RWPE2 (cell line): ENCODE measurements at regions not wholly inside any gene's neighbourhood (a gene's known extent, or its start where the extent isn't known, plus 50 kb on each side); places are given as distances from the start of the nearest gene placed in this dataset.

Experiments
- ATAC-seq: fragments of 200-7000 bp; cut with Tn5 transposase; 3 replicates; pipeline ENCODE4 v1.9.1; 2021; ENCODE audit warnings: low read depth
- DNase-seq: peaks from one replicate; pipeline ENCODE4 v3.0.0-alpha.2; 2020; ENCODE audit warnings: low spot score
- H3K27ac ChIP-seq: fragments of 450-650 bp; 2 replicates; pipeline ENCODE4 v1.5.1; 2017; ENCODE audit warnings: mild to moderate bottlenecking; ENCODE audit not compliant: poor library complexity, severe bottlenecking
- H3K27me3 ChIP-seq: fragments of 250-450 bp; sonication (Bioruptor Pico); 2 replicates; pipeline ENCODE4 v1.5.1; 2021; ENCODE audit warnings: mild to moderate bottlenecking, moderate library complexity; ENCODE audit not compliant: insufficient read depth, poor library complexity, severe bottlenecking
- H3K36me3 ChIP-seq: fragments of 250-450 bp; sonication (Bioruptor Pico); 2 replicates; pipeline ENCODE4 v1.5.1; 2020; ENCODE audit warnings: low read depth, mild to moderate bottlenecking, moderate library complexity
- H3K4me1 ChIP-seq: fragments of 250-450 bp; sonication (Bioruptor Pico); 2 replicates; pipeline ENCODE4 v1.5.1; 2021; ENCODE audit warnings: mild to moderate bottlenecking, moderate library complexity; ENCODE audit not compliant: insufficient read depth, poor library complexity, severe bottlenecking
- H3K4me3 ChIP-seq: fragments of 250-450 bp; sonication (Bioruptor Pico); 2 replicates; pipeline ENCODE4 v1.5.1; 2021; ENCODE audit warnings: mild to moderate bottlenecking, moderate library complexity; ENCODE audit not compliant: severe bottlenecking
- H3K9me3 ChIP-seq: fragments of 250-450 bp; sonication (Bioruptor Pico); 2 replicates; pipeline ENCODE4 v1.5.1; 2021; ENCODE audit warnings: mild to moderate bottlenecking, moderate library complexity; ENCODE audit not compliant: severe bottlenecking
- TF ChIP-seq, protein P1 (sequence below): fragments of 450-650 bp; IDR thresholded peaks from one replicate; pipeline ENCODE4 v1.5.1; 2017; ENCODE audit warnings: mild to moderate bottlenecking, moderate library complexity; ENCODE audit not compliant: poor library complexity, severe bottlenecking

DNA sequence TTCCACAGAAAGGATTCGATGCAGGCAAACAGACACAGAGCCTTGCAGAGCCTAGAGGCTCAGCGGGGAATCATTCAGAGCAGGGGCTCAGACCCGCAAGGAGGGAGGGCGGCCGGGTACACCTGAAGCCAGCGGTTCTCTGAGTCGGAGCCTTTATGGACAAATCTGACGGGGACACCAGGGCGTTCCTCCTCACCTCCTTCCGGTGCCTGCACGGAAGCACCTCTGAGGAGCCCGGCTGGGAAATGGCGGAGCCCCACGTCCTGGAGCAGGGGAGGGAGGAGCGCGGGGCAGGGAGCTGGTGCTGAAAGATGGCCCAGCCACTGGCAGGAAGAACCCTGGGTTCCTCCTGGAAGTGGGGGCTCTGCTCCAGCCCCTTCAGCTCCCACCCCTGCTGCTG, 193.5 kb upstream of the ALKAL2 start:
- no peaks in the 10 kb centered on the region for H3K9me3 ChIP-seq
- DNase-seq (no peak), ATAC-seq (no peak)
- H3K36me3 ChIP-seq = no peaks in the 10 kb centered on the region
- TF ChIP-seq, protein P1, sequence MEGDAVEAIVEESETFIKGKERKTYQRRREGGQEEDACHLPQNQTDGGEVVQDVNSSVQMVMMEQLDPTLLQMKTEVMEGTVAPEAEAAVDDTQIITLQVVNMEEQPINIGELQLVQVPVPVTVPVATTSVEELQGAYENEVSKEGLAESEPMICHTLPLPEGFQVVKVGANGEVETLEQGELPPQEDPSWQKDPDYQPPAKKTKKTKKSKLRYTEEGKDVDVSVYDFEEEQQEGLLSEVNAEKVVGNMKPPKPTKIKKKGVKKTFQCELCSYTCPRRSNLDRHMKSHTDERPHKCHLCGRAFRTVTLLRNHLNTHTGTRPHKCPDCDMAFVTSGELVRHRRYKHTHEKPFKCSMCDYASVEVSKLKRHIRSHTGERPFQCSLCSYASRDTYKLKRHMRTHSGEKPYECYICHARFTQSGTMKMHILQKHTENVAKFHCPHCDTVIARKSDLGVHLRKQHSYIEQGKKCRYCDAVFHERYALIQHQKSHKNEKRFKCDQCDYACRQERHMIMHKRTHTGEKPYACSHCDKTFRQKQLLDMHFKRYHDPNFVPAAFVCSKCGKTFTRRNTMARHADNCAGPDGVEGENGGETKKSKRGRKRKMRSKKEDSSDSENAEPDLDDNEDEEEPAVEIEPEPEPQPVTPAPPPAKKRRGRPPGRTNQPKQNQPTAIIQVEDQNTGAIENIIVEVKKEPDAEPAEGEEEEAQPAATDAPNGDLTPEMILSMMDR = no peak
- H3K4me1 ChIP-seq = no peaks in the 10 kb centered on the region
- H3K27ac ChIP-seq = no peak overlapping the region
- no peak overlapping the region for H3K4me3 ChIP-seq
- no peaks in the 10 kb centered on the region for H3K27me3 ChIP-seq

DNA sequence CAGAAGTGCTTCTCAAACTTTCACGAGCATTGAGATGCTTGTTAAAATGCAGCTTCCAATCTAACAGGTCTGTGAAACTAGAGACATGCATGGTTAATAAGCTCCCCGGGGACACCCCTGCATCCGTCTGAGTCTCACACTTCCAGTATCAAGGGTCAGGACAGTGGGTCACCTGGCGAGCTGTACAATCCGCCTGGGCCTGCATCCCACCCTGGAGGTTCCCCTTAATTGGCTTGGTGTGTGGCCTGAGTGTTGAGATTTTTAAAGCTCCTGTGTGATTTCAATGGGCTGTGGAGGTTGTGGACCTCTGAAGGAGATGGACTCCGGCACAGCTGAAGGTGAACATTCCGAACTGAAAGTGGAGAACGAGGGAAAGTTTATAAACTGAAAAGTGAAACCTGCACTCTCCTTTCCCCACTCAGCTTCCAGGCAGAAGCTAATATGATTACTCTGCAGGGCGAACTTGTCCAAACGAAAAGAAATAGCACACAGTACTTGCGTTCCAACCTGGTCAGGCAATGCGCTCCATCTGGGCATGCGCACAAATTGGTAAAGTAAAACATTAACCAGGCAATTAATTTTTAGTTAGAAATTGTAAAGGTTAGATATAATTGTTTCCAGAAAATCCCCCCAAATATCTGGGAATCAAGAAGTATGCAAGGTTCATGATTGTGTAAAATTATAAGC, 191.7 kb upstream of the ALKAL2 start:
- H3K27me3 ChIP-seq = no peaks in the 10 kb centered on the region
- TF ChIP-seq, protein P1 = no peak

DNA sequence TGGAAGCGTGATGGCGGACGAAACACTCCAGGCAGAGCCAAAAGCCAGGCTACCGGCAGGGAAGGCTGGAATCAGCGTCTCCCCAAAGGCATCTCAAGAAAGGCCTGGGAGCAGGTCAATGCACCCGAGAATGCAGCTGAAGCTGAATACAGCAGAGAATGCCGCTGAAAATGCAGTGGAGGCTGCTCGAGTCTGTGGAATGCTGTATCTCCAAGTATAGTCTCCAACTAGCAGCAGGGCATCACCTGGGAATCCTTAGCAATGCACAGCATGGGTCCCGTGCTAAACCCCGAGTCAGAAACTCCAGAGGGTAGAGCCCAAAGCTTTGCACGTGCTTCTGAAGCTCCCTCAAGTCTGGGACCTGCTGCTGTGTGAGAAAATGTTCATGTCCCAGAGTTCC, 191.1 kb upstream of the ALKAL2 start:
- Histone ChIP-seq H3K36me3 (no peaks in the 10 kb centered on the region), H3K4me1 (no peaks in the 10 kb centered on the region), H3K4me3 (no peak overlapping the region), H3K27ac (no peak overlapping the region), H3K9me3 (no peaks in the 10 kb centered on the region), H3K27me3 (no peaks in the 10 kb centered on the region)
- TF ChIP-seq, protein P1 = no peak
- ATAC-seq (no peak), DNase-seq (no peak)

More for the DNA sequence above, 191.7 kb upstream of the ALKAL2 start:
- peak; percentile 36; the same call in 1 of the 3 replicates for ATAC-seq
- no peaks in the 10 kb centered on the region for H3K4me1 ChIP-seq
- H3K27ac ChIP-seq = no peak overlapping the region
- H3K9me3 ChIP-seq = no peaks in the 10 kb centered on the region
- H3K4me3 ChIP-seq = peak overlapping the region; percentile 6
- H3K36me3 ChIP-seq = no peaks in the 10 kb centered on the region
- DNase-seq = no peak

DNA sequence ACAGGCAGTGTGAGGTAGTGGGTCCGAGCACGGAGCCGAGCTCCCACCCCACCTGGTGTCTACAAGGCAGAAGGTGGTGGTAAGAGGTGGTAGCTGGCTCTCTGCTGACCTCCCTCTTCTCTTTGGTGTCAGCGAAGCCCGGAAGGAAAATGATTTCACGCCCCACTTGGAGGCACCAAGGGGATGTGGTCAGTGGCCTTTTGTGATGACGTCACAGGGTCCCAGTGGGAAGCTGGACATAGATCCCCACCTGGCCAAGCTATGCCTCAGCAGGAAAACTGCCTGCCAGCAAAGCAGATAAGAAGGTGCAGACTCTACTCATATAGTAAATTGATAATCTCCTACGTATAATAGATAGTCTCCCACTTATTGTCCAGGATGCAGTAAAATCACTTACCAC, 183.7 kb upstream of the ALKAL2 start:
- peaks cover 2% of the 10 kb centered on the region for H3K9me3 ChIP-seq

DNA sequence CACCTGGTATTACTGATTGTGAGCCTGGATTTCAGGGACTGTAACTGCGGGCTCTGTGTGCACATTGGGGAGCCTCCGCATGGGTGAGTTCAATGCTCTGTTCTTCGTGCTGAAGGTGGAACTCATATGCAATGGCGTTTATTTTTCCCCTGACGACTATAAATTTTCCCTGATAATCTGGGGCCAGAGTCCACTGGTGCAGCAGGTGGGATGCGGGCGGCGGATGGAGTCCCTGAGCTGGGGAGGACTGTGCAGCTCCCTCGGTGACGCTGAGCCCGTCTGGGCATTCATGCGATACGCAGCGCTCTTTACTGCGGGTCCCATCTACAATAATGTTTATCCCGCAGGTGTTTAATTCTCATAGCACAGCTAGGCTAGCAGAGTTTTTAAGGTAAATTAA, 181.6 kb upstream of the ALKAL2 start:
- peaks cover 3% of the 10 kb centered on the region for H3K27me3 ChIP-seq
- H3K4me1 ChIP-seq = no peaks in the 10 kb centered on the region
- no peak overlapping the region for H3K27ac ChIP-seq
- no peaks in the 10 kb centered on the region for H3K36me3 ChIP-seq
- H3K4me3 ChIP-seq = no peak overlapping the region
- TF ChIP-seq, protein P1 = no peak
- peaks cover 4% of the 10 kb centered on the region for H3K9me3 ChIP-seq
- ATAC-seq (no peak), DNase-seq (no peak)

More for the DNA sequence above, 183.7 kb upstream of the ALKAL2 start:
- no peak for DNase-seq
- H3K4me1 ChIP-seq = no peaks in the 10 kb centered on the region
- H3K36me3 ChIP-seq = no peaks in the 10 kb centered on the region
- H3K27me3 ChIP-seq = peaks cover 3% of the 10 kb centered on the region
- ATAC-seq = no peak
- TF ChIP-seq, protein P1 = no peak
- H3K4me3 ChIP-seq = no peak overlapping the region
- H3K27ac ChIP-seq = no peak overlapping the region
